Type B pancreatic cell (in vitro differentiated cells): ENCODE measurements at regions not wholly inside any gene's neighbourhood (a gene's known extent, or its start where the extent isn't known, plus 50 kb on each side); places are given as distances from the start of the nearest gene placed in this dataset.

ENCODE experiments used
- DNase-seq: peaks from one replicate; pipeline ENCODE4 v3.0.0; 2021; ENCODE audit warnings: mixed read lengths; ENCODE audit not compliant: unreplicated experiment; ENCODE audit errors: extremely low spot score
- H3K27ac Mint-ChIP-seq: 2 replicates; pipeline ENCODE4 v1.8.0; 2021; ENCODE audit warnings: mild to moderate bottlenecking, mixed read lengths
- H3K27me3 Mint-ChIP-seq: 2 replicates; pipeline ENCODE4 v1.8.0; 2021; ENCODE audit warnings: mixed read lengths
- H3K36me3 Mint-ChIP-seq: 2 replicates; pipeline ENCODE4 v1.8.0; 2021; ENCODE audit warnings: mixed read lengths
- H3K4me1 Mint-ChIP-seq: one replicate; pipeline ENCODE4 v1.8.0; 2021; ENCODE audit warnings: mixed read lengths; ENCODE audit not compliant: unreplicated experiment
- H3K4me3 Mint-ChIP-seq: 2 replicates; pipeline ENCODE4 v1.8.0; 2021; ENCODE audit warnings: mild to moderate bottlenecking, mixed read lengths
- H3K9me3 Mint-ChIP-seq: 2 replicates; pipeline ENCODE4 v1.8.0; 2021; ENCODE audit warnings: mixed read lengths
- TF ChIP-seq, protein P1 (sequence below): fragments of 200-600 bp; sonication (generic); conservative IDR thresholded peaks from 2 replicates; pipeline ENCODE4 v1.5.0; 2021; ENCODE audit warnings: antibody characterized with exemption, mild to moderate bottlenecking

DNA sequence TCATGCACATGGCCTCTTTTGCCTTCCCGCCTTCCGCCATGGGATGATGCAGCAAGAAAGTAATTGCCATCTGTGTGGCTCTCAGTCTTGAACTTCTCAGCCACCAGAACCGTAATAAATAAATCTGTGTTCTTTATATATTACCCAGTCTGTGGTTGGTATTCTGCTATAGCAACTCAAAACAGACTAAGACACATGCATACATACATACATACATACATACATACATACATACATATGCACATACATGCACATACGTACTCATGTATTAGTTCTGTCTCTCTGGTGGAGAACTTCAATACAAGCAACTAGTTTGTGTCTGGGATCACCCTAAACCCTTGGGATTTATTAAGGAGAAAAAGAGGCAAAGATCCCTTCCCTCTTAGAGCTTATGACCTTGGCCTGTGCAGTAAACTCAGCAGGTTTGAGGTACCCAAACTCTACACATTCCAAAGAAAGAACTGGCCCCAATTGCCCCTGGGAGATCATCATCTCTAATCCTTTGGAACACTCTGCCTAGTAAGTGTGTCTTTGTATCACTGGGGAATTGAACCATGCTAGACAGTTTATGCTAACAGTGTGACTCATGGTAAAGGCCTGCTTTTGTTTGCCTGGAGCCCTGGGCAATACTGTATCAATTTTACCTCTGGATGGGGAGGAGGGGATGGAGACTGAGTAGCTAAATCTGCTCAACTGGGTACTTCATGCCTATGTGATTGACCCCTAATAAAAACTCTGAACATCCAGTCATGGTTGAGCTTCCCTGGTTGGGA, 115.6 kb upstream of the LMCD1 start:
- no peaks in the 10 kb centered on the region for H3K9me3 Mint-ChIP-seq
- H3K27ac Mint-ChIP-seq, result no peak overlapping the region
- DNase-seq, result no peak
- H3K27me3 Mint-ChIP-seq, result peaks cover 6% of the 10 kb centered on the region
- H3K4me1 Mint-ChIP-seq, result peaks cover 5% of the 10 kb centered on the region
- H3K36me3 Mint-ChIP-seq, result no peaks in the 10 kb centered on the region
- H3K4me3 Mint-ChIP-seq, result no peak overlapping the region
- TF ChIP-seq, protein P1, sequence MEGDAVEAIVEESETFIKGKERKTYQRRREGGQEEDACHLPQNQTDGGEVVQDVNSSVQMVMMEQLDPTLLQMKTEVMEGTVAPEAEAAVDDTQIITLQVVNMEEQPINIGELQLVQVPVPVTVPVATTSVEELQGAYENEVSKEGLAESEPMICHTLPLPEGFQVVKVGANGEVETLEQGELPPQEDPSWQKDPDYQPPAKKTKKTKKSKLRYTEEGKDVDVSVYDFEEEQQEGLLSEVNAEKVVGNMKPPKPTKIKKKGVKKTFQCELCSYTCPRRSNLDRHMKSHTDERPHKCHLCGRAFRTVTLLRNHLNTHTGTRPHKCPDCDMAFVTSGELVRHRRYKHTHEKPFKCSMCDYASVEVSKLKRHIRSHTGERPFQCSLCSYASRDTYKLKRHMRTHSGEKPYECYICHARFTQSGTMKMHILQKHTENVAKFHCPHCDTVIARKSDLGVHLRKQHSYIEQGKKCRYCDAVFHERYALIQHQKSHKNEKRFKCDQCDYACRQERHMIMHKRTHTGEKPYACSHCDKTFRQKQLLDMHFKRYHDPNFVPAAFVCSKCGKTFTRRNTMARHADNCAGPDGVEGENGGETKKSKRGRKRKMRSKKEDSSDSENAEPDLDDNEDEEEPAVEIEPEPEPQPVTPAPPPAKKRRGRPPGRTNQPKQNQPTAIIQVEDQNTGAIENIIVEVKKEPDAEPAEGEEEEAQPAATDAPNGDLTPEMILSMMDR, result no peak

DNA sequence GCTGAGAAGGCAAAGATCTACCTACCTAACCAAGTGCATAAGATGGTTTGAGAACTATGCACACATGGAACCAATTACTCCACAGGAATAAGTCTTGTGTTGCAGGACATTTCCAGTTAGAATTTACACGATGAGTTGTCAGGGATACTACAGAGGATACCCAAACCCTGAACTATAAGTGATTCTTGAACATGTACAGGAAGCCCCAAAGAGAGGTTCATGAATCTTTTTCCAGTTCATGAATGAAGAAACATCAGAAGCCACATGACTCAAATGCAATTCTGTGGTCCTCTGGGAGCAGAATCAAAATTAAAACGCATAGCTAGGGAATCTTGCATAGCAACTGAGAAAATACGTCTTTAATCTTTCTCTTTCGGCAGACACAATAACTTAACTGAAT, 114.1 kb upstream of the LMCD1 start:
- Mint-ChIP-seq H3K4me3 (no peak overlapping the region), H3K4me1 (peaks cover 5% of the 10 kb centered on the region), H3K27me3 (peaks cover 2% of the 10 kb centered on the region), H3K9me3 (no peaks in the 10 kb centered on the region), H3K36me3 (no peaks in the 10 kb centered on the region), H3K27ac (no peak overlapping the region)
- DNase-seq, result no peak
- TF ChIP-seq, protein P1, result no peak

DNA sequence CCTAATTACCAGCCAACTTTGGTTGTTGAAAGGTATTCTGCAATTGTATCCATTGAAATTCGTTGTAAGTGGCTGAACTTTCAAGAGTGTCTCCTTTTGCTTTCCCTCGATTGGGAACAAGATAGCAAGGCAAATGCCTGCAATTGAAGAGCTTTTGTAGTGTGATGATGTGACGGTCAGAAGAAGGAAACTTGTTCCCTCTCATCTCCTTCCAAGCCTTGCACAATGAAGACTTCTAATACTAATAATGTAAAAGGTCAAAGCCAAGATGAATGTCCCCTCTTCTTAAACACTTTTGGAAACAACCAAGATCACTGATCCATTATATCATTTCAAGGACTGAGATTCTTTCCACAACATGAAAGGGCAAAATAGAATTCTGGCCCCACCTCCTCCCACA, 101.9 kb upstream of the LMCD1 start:
- Mint-ChIP-seq H3K9me3 (no peaks in the 10 kb centered on the region), H3K36me3 (no peaks in the 10 kb centered on the region), H3K27ac (no peak overlapping the region), H3K4me3 (no peak overlapping the region), H3K27me3 (no peaks in the 10 kb centered on the region), H3K4me1 (no peaks in the 10 kb centered on the region)
- no peak for DNase-seq
- TF ChIP-seq, protein P1, result no peak

DNA sequence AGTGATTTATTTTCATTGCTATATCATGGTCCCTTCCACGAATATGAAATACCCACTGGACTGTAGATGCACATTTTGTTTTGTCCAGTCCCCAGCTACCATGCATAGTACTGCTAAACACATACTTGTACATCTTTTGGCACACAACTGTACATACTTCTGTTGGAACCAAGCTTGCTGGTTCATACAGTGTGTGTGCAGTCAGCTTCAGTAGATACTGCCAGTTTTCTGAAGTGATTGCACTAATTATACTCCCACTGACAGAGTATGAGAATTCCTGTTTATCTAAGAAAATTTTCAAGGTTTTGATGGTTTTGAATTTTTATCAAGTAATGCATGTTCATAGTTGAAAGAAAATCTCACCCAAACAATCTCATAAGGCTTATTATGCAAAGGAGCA, 100.7 kb upstream of the LMCD1 start:
- Mint-ChIP-seq H3K9me3 (peaks cover 2% of the 10 kb centered on the region), H3K4me1 (no peaks in the 10 kb centered on the region), H3K4me3 (no peak overlapping the region), H3K36me3 (no peaks in the 10 kb centered on the region), H3K27ac (no peak overlapping the region), H3K27me3 (no peaks in the 10 kb centered on the region)
- TF ChIP-seq, protein P1, result no peak
- DNase-seq, result no peak

DNA sequence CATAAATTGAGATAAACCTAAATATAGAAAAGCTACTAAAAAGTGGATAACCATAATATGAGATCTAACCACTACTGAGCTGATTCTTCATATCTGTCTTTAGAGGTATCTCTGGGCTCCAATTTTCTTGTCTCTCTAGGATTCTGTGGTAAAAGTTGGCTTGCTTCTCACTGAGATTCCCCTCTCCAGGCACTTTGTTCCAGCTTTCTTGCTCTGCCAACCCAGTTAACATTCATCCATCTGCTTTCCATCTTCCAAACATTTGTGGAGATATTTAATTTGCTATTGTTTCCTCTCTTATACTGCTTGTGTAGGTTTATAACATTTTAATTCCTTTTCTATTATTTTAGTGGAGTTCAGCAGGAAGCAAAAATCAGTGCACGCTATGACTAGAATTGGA, 97.6 kb upstream of the LMCD1 start:
- Mint-ChIP-seq H3K9me3 (peaks cover 11% of the 10 kb centered on the region), H3K27me3 (no peaks in the 10 kb centered on the region), H3K27ac (no peak overlapping the region), H3K4me3 (no peak overlapping the region), H3K4me1 (no peaks in the 10 kb centered on the region), H3K36me3 (no peaks in the 10 kb centered on the region)
- TF ChIP-seq, protein P1, result no peak
- no peak for DNase-seq
